SU-DHL-6 (cell line): ENCODE measurements at regions not wholly inside any gene's neighbourhood (a gene's known extent, or its start where the extent isn't known, plus 50 kb on each side); places are given as distances from the start of the nearest gene placed in this dataset.

Experiments
- H2AFZ ChIP-seq: fragments of 200-600 bp; sonication (generic); 2 replicates; pipeline ENCODE4 v1.6.1; 2014; ENCODE audit warnings: low read depth, mild to moderate bottlenecking, moderate library complexity, mixed read lengths, antibody characterized with exemption, low read length; ENCODE audit not compliant: severe bottlenecking
- H3F3A ChIP-seq: fragments of 200-600 bp; shearing (Covaris generic); 2 replicates; pipeline ENCODE4 v1.6.0; 2016; ENCODE audit warnings: antibody characterized with exemption, mild to moderate bottlenecking; ENCODE audit not compliant: insufficient read depth
- H3K27ac ChIP-seq: fragments of 200-600 bp; sonication (generic); 2 replicates; pipeline ENCODE4 v1.5.1; 2016; ENCODE audit warnings: low read depth, mild to moderate bottlenecking, low read length, moderate library complexity, mixed read lengths
- H3K27me3 ChIP-seq: fragments of 200-600 bp; sonication (generic), shearing (Covaris generic); 2 replicates; pipeline ENCODE4 v1.6.0; 2014; ENCODE audit warnings: mild to moderate bottlenecking, low read length
- H3K36me3 ChIP-seq: fragments of 200-600 bp; sonication (generic); 2 replicates; pipeline ENCODE4 v1.6.1; 2014; ENCODE audit warnings: mild to moderate bottlenecking, low read length, mixed read lengths
- H3K4me2 ChIP-seq: fragments of 300-600, 200-600 bp; shearing (Covaris generic), sonication (generic); 2 replicates; pipeline ENCODE4 v1.6.0; 2014; ENCODE audit warnings: low read length, low read depth, mild to moderate bottlenecking; ENCODE audit not compliant: poor library complexity, severe bottlenecking
- H3K4me3 ChIP-seq: fragments of 200-600 bp; sonication (generic); 2 replicates; pipeline ENCODE4 v1.5.1; 2014; ENCODE audit warnings: antibody characterized with exemption, low read length, mild to moderate bottlenecking, mixed read lengths; ENCODE audit not compliant: insufficient read depth, poor library complexity, severe bottlenecking
- H3K79me2 ChIP-seq: fragments of 200-600 bp; sonication (generic); 2 replicates; pipeline ENCODE4 v1.6.1; 2014; ENCODE audit warnings: mild to moderate bottlenecking, low read length, moderate library complexity; ENCODE audit not compliant: insufficient read depth
- H3K9ac ChIP-seq: fragments of 200-600 bp; sonication (generic); 2 replicates; pipeline ENCODE4 v1.7.0; 2014; ENCODE audit warnings: mild to moderate bottlenecking, low read length
- H3K9me2 ChIP-seq: fragments of 200-600 bp; sonication (generic); replicated peaks from 2 replicates; pipeline ENCODE4 v1.6.1; 2014; ENCODE audit warnings: low read length; ENCODE audit not compliant: insufficient read depth
- H3K9me3 ChIP-seq: fragments of 200-600 bp; sonication (generic); 2 replicates; pipeline ENCODE4 v1.6.1; 2014; ENCODE audit warnings: low read length, mixed read lengths; ENCODE audit not compliant: insufficient read depth
- H4K20me1 ChIP-seq: fragments of 200-600 bp; sonication (generic); 2 replicates; pipeline ENCODE4 v1.6.1; 2014; ENCODE audit warnings: low read depth, mild to moderate bottlenecking, antibody characterized with exemption, low read length, moderate library complexity, mixed read lengths
- EZH2phosphoT487 ChIP-seq: fragments of 200-600 bp; sonication (generic), shearing (Covaris generic); conservative IDR thresholded peaks from 2 replicates; pipeline ENCODE4 v1.6.1; 2018; ENCODE audit warnings: mild to moderate bottlenecking, antibody characterized with exemption, low read length, moderate library complexity, mixed read lengths
- TF ChIP-seq, protein P1 (sequence below): fragments of 200-600 bp; sonication (generic); IDR thresholded peaks from one replicate; pipeline ENCODE4 v1.5.1; 2017; ENCODE audit warnings: antibody characterized with exemption, mild to moderate bottlenecking, low read length, moderate library complexity; ENCODE audit not compliant: insufficient read depth, poor library complexity, severe bottlenecking

DNA sequence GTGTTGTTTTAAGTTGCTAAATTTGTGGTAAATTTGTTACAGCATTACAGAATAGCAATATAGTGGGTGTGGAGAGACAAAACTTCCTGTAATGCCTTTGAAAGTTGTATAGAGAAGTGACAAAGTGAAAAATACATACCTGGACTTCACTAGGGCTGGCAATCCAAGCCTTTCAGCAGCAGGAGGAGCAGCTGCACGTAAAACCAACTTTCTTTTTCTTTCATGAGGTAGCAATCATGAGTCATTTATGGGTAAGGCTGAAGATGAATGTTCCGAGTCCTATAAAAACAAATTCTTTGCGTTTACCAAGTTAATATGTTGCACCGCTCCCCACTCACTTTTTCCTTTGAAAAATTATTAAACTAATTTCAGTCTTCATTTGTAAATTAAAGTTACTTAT is 1138.2 kb downstream of the TAF11L14 start:
- Histone ChIP-seq H3K36me3 (no peaks in the 10 kb centered on the region), H3K4me2 (peak overlapping the region; percentile 26), H3K4me3 (no peak overlapping the region)

DNA sequence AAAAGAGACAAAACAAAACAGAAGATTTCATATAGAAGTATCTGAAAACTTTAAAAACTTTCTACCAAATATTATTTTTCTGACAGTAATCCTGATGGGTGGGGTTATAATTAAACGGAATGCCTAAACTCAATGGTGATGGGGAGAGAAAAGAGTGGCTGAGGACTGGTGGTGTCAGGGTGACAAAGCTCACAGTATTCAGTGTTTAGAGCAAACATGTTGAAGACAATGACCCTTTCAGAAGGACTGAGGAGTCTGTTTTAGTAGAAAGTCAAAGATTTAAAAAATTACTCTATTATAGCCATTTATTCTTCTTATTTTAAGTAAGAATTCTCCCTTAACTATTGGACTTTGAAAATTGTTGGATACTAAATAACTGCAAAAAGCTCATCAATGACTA is 1144.0 kb downstream of the TAF11L14 start:
- no peaks in the 10 kb centered on the region for H3K27me3 ChIP-seq
- H3K9me2 ChIP-seq: no peaks in the 10 kb centered on the region
- 0 out of 2 replicates have a peak, but pooled peaks cover 6% of the 10 kb centered on the region for H3K9me3 ChIP-seq
- no peak overlapping the region for H2AFZ ChIP-seq
- H3K4me3 ChIP-seq: no peak overlapping the region
- no peak overlapping the region for H3K4me2 ChIP-seq
- no peaks in the 10 kb centered on the region for H3K79me2 ChIP-seq
- no peaks in the 10 kb centered on the region for H4K20me1 ChIP-seq
- H3K36me3 ChIP-seq: no peaks in the 10 kb centered on the region
- no peak for TF ChIP-seq EZH2phosphoT487
- TF ChIP-seq, protein P1, sequence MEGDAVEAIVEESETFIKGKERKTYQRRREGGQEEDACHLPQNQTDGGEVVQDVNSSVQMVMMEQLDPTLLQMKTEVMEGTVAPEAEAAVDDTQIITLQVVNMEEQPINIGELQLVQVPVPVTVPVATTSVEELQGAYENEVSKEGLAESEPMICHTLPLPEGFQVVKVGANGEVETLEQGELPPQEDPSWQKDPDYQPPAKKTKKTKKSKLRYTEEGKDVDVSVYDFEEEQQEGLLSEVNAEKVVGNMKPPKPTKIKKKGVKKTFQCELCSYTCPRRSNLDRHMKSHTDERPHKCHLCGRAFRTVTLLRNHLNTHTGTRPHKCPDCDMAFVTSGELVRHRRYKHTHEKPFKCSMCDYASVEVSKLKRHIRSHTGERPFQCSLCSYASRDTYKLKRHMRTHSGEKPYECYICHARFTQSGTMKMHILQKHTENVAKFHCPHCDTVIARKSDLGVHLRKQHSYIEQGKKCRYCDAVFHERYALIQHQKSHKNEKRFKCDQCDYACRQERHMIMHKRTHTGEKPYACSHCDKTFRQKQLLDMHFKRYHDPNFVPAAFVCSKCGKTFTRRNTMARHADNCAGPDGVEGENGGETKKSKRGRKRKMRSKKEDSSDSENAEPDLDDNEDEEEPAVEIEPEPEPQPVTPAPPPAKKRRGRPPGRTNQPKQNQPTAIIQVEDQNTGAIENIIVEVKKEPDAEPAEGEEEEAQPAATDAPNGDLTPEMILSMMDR: no peak
- no peak overlapping the region for H3K27ac ChIP-seq
- no peaks in the 10 kb centered on the region for H3F3A ChIP-seq
- no peak overlapping the region for H3K9ac ChIP-seq

More for the DNA sequence above, 1138.2 kb downstream of the TAF11L14 start:
- H3K79me2 ChIP-seq: no peaks in the 10 kb centered on the region
- no peak overlapping the region for H3K27ac ChIP-seq
- no peak for TF ChIP-seq EZH2phosphoT487
- TF ChIP-seq, protein P1: no peak
- H3K9me2 ChIP-seq: no peaks in the 10 kb centered on the region
- peak overlapping the region; percentile 73 for H2AFZ ChIP-seq
- no peaks in the 10 kb centered on the region for H3K9me3 ChIP-seq
- no peaks in the 10 kb centered on the region for H3F3A ChIP-seq
- H3K9ac ChIP-seq: no peak overlapping the region
- no peaks in the 10 kb centered on the region for H3K27me3 ChIP-seq
- no peaks in the 10 kb centered on the region for H4K20me1 ChIP-seq

DNA sequence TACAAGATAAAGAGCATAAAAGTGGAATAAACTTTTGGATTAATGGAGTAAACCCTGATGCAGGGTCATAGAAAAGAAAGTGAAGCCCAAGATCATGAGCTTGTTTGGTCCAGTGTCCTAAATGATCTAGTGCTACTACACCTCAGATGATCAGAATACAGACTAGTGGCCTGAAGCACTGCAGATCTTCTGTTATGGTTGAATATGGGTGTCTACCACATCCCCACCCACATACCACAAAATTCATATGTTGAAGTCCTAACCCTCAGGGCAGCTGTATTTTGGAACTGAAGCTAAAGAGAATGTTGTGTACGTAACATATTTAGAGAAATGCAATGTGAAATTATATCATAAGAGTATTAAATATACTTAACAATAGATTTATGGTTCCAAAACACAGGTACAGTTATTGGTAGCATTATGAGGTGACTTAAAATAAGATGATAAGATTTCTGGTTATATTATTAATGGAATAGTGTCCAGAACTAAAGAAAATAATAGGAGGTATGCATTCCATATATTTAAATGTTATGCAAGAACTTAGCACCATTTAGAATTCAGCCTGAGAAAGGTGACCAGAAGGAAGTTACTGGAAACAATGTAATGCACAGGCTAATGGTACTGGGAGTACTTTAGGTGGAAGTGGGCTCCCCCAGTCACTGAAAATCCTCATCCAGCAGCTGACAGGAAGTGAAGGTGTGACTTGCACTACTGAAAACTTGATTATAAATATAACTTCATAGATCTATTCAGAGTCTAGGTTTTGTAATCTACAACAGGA is 1155.1 kb downstream of the TAF11L14 start:
- no peak overlapping the region for H3K27ac ChIP-seq
- H4K20me1 ChIP-seq: no peaks in the 10 kb centered on the region
- H3K4me2 ChIP-seq: no peak overlapping the region
- no peaks in the 10 kb centered on the region for H3K36me3 ChIP-seq
- H3K9ac ChIP-seq: no peak overlapping the region
- H3K9me3 ChIP-seq: peaks cover 9% of the 10 kb centered on the region; the same call in 1 of the 2 replicates
- peak overlapping the region; percentile 54 for H2AFZ ChIP-seq
- H3K9me2 ChIP-seq: no peaks in the 10 kb centered on the region
- no peak overlapping the region for H3K4me3 ChIP-seq
- no peaks in the 10 kb centered on the region for H3K27me3 ChIP-seq
- TF ChIP-seq EZH2phosphoT487: no peak
- TF ChIP-seq, protein P1: no peak
- no peaks in the 10 kb centered on the region for H3F3A ChIP-seq
- no peaks in the 10 kb centered on the region for H3K79me2 ChIP-seq
